Keratinocyte (primary cell): ENCODE measurements at regions not wholly inside any gene's neighbourhood (a gene's known extent, or its start where the extent isn't known, plus 50 kb on each side); places are given as distances from the start of the nearest gene placed in this dataset.

Experiments used
- CTCF ChIP-seq, 3 experiments: IDR thresholded peaks in 1 of 3; conservative IDR thresholded peaks in 1 of 3; optimal IDR thresholded peaks in 1 of 3; 2 replicates in 2 of 3; 3 replicates in 1 of 3; pipeline versions ENCODE3 to v1.5.1; 2011; ENCODE audit warnings: low read length in 3 of 3, mild to moderate bottlenecking in 3 of 3, moderate library complexity in 2 of 3, control low read depth in 1 of 3, inconsistent platforms in 1 of 3; ENCODE audit not compliant: insufficient read depth in 2 of 3; ENCODE audit errors: extremely low read depth in 1 of 3
- EZH2 ChIP-seq: IDR thresholded peaks from one replicate; pipeline ENCODE4 v1.6.1; 2012; ENCODE audit warnings: inconsistent platforms, mild to moderate bottlenecking, low read length, moderate library complexity

- no peak for TF ChIP-seq CTCF (optimal IDR thresholded peaks at IDR 0.05 in 1 of 3, IDR thresholded peaks at IDR 0.05 in 1 of 3, conservative IDR thresholded peaks at IDR 0.05 in 1 of 3; ENCODE audit: extremely low read depth in 1 of 3, insufficient read depth in 2 of 3, low read length in 3 of 3)
- TF ChIP-seq EZH2: no peak
Observed at GRCh38 chr1:185427264-185427663, 110.2 kb upstream of the IVNS1ABP start.
